GM19463 (cell line): ENCODE measurements at regions not wholly inside any gene's neighbourhood (a gene's known extent, or its start where the extent isn't known, plus 50 kb on each side); places are given as distances from the start of the nearest gene placed in this dataset.
"Not testable (repeated sequence)": the region's sequence is repeated elsewhere in the genome, so short reads cannot be mapped to it uniquely, and the experiment has no call there.

ENCODE experiments used
- ATAC-seq: cut with Tn5 transposase; IDR thresholded peaks from one replicate; pipeline ENCODE4 v1.9.1; 2021; ENCODE audit warnings: mild to moderate bottlenecking, moderate library complexity; ENCODE audit not compliant: unreplicated experiment

DNA sequence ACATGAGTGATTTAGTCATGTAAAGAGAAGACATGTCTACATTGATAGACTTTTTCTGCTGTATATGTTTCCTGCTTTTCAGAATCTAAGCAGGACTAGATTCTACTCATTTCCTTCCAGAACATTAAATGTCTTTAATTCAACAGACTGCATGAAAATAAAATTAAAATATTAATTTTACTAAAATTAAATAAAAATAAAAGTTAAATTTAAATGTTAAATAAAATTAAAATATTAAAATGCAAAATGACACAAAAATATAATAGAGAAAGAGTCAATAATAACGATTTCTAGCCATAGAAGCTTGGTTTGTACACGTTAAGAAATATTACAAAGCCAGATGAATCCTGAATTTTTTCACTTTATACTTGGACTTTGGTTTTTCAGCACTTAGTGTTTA lies 552.8 kb upstream of the NR5A2 start:
- ATAC-seq = no peak

DNA sequence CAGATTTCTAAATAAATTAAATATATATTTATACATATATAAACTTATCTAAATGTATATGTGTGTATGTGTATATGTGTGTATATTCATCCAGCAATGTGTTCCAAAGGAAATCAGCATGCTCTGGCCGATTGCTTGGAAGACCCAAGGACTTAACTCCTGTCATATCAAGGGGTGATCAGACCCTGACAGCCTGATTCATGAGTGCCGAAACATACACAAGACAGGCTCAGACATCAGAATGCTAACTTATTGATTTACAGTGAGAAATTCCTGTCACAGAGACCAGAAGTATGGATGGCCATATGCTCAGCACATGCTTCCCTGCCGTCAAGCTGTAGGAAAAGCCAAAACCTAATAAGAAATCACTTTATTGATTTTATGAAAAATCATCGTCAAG lies 545.1 kb upstream of the NR5A2 start:
- no peak for ATAC-seq

DNA sequence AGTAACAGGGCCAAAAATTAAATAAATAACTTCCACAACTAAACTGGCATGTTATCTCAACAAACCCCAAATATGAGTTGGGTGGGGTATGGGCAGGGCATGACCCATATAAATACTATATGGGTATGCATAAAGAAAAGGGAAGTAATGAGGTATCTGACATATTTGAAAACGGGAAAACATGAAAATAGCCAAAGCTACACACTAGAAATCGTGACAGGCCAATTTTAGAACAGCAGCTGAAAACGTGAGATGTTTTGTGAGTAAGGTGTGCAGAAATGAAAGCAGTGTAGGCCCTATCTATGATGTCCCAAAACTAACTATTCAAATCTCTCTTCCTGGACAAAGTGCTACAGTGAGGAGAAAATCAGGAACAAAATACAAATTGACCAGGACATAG lies 537.9 kb upstream of the NR5A2 start:
- ATAC-seq = no peak

DNA sequence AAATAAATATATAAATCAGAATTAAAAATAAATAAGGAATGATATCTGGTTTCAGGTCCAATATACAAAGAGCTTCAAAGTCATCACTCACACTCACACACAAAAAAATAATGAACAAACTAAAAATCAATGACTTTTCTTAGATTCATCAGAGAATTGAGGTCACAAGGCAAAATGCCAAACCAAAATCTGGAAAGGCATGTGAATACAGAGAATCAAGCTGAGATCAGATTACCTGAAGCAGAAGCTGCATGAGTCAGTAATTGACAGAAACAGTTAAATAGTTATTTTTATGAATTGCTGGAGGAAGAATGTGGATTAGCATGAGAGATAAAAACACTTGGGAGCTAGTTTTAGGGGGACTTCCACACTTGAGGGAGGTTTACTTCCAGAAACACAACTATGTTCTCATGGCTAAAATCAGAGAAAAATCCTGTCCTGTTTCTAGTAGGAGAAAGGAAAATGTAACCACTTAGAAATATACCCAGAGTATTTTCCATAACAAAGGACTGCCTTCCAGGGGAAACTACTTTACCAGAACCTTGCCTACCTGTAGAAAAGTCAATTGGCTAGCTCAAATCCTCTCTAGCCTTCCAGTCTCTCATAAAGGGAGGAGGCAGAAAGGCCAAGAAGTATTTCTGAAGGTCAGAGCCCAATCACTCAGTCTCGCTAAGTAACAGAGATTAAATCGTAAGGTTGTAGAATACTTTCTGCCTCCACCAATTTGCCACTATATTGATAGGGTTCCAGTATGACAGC lies 536.6 kb upstream of the NR5A2 start:
- ATAC-seq = no peak

DNA sequence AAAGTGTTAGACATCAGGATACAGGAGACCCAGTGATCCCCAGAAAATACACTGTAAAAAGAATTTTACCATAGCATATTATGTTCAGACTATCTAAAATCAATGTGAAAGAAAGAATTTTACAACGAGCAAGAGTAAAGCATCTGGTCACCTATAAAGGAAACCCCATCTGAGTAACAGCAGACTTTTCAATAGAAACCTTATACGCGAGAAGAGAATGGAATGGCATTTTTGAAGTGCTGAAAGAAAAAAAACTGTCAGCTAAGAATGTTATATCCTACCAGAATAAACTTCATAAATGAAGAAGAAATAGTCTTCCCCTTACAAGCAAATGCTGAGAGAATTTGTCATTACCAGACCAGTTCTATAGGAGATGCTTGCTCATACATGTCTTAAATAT lies 532.1 kb upstream of the NR5A2 start:
- ATAC-seq = no peak

DNA sequence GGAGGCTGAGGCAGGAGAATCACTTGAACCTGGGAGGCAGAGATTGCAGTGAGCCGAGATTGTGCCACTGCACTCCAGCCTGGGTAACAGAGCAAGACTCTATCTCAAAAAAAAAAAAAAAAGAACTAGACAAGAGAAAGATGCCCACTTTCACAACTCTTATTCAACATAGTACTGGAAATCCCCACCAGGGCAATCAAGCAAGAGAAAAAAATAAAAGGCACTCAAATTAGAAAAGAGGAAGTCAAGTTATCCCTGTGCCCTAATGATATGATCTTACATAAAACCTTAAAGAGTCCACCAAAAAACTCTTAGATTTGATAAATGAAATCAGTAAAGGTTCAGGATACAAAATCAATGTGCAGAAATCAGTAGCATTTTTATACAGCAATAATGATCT lies 528.7 kb upstream of the NR5A2 start:
- peak; percentile 79 for ATAC-seq

DNA sequence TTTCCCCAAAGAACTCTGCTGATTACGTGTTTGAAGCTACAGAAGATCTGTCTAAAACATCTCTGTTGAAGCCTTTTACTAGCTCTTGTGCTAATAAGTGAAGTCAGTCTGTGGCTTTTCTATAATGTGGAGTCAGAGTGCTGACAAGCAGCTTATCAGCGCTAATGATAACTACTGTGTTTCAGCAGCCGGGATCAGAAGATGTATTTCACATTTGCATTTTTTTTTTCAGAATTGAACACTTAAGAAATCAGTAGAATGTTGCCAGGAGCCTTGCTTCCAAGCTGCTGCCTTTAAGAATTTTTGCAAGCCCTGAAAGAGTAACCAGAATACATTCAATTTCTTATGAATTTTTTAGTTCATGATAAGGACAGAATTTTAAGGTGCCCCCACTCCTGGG lies 519.4 kb upstream of the NR5A2 start:
- ATAC-seq = no peak

DNA sequence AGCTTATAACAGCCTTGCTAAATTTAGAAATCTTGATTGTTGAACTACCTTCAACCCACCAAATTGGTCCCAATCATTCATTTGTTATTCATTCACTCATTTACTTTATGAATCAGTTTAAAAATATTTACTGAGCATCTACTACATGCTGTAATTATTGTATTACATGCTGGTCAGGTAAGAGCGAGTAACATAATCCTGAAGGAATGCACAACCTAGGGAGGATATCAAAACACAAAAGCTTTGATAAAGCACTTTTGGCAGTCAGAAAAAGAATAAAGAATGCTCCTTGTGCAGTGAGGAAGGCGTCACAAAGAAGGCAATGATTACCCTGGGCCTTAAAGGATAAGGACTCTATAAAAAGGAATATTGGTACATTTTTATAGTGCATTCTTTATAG lies 518.9 kb upstream of the NR5A2 start:
- ATAC-seq = no peak

DNA sequence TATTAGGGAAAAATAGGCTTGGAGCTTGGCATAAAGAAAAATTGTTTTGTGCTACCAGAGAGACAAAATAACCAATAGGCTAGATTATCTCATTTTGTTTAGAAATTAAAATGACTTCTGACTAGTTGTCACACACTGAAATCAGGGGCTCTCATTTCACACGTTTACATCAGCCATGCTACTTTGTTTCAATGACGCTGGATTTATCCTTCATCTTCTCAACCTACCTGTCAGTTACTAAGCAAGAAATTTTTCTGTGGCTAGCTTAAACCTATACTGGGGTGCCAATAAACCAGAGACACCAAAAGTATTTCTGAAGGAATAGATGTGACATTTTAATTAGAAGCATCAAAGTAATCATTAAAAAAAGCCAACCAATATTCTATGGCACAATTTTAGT lies 518.1 kb upstream of the NR5A2 start:
- ATAC-seq = no peak

DNA sequence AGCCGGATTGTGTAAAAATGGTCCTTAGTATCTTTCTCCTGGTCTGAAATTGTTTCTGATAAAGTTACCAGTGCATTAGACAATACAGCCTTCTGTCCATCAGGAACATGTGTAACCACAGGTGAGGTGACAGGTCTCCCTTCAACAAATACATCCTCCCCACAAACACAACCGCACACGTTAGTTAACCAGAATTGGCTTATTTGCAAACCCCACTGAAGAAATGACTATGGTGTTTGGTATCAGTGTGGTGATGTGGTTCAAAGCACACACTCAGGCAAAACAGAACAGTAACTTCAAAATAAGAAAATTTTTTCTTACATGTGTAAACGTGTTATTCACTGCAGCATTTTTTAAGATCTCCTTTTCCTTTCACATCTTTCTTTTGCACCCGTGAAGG lies 517.2 kb upstream of the NR5A2 start:
- ATAC-seq = peak; percentile 79

DNA sequence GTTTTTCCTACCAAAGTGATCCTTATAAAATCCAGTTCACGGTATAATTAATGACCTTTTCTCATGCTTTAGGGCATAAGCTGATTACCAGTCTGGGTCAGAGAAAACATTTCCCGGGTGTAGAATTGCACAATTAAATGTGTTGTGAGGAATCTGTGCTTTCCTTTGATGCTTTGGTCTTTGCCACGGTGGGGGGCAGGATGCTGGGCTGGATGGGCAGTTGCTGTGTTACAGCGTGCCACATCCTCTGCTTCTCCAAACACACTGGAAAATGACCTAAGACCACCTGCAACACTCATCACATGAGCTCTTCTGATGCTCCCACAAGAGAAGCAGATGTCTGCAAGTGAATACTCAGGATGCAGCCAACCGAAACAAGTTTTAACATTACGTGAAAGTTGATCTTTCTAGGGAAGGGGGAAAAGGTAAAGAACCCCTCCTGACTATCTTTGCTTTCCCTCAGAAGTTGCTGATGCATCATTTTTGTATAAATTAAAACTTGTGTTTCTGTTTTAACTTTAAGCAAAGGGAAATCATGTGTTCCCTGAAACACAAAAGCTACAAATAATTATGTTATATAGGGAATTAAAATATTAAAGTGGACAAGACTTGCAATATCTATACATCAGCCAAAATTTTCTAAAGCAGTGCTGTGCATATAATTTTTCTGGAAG lies 515.3 kb upstream of the NR5A2 start:
- ATAC-seq = no peak

DNA sequence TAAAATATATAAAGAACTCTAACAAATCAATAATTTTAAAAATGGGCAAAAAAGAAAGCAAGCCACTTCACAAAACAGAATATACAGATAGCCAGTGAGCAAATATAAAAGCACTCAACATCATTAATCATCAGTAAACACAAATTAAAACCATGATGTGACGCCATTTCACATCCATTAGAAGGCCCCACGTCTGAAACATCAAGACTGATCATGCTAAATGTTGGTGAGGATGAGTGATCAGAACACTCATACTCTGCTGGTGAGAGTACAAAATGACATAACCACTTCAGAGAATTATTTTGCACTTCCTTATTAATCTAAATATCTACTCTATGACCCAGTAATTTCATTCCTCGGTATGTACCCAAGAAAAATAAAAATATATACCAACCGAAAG lies 512.2 kb upstream of the NR5A2 start:
- ATAC-seq = no peak

DNA sequence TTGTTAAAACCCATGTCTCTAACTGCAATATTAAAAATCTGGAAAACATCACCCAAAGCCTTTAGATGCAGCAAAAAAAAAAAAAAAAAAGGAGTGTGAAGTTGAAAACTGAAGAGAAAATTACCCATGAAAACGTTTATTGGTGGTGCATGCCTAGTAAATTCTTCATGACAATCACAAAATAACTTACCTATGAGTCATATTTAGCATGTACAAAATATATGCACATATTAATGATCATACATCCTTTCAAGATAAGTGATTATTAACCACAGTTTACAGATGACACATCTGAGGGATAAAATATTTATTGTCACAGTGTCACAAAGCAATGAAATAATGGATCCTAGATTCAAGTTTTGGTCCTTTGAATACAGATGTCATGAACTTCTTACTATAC lies 505.2 kb upstream of the NR5A2 start:
- ATAC-seq = no peak

DNA sequence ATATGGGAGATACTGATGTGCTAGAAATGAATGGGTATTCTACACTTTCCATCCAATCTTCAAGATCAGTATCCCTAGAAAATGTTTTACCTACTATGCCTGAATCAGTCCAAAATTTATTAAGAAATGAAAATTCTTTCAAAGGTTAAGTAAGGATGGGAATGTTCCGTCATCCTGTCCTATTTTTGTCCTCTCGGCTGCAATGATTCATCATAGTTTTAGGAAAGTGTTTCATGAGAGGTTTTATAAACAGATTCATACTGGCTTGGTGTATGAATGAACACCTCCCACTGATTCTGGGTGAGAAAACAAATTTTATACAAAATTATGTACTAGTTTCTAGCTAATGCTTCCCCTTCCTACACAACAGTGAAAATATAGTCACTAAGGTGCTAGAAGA lies 504.6 kb upstream of the NR5A2 start:
- no peak for ATAC-seq

DNA sequence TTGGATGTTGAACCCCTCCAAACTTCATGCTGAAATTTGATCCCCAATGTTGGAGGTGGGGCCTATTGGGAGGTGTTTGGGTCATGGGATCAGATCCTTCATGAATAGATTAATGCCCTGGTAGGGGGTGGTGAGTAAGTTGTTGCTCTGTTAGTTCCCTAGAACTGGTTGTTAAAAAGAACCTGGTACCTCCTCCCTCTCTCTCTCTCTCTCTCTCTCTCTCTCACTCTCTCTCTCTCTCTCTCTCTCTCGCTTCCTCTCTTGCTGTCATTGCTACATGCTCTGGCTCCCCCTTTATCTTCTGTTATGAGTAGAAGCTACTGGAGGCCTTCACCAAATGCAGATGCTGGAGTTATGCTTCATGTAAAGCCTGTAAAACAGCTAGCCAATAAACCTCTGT lies 498.2 kb upstream of the NR5A2 start:
- no peak for ATAC-seq

DNA sequence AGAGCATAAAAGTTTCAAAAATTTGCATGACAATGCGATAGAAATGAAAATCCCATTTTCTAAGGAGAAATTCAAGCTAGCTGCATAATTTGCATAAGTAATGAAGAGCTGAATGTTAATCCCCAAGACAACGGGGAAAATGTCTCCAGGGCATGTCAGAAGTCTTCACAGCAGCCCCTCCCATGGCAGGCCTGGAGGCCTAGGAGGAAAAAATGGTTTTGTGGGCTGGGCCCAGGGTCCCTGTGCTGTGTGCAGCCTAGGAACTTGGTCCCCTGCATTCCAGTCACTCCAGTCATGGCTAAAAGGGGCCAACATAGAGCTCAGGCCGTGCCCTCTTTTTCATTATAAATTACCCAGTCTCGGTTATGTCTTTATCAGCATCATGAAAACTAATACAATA lies 494.1 kb upstream of the NR5A2 start:
- ATAC-seq = not testable (repeated sequence)

DNA sequence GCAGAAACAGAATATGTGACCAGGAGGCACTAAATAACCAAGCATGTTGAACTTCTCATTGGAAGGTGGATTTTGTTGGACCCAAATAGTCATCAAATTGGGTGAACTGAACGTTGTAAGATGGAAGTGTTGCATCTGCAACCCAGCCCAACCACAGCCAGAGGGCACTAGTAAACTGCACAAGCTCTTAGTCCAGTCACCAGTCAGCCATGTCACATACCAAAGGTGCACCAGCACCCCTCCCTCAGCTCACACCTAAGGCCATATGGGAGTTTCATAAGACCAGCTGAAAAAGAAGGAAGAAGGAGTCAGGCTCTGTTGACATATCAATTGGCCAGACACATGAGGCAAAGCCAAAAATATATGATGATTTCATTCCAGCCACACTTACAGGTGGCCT lies 481.7 kb upstream of the NR5A2 start:
- peak; percentile 44 for ATAC-seq

DNA sequence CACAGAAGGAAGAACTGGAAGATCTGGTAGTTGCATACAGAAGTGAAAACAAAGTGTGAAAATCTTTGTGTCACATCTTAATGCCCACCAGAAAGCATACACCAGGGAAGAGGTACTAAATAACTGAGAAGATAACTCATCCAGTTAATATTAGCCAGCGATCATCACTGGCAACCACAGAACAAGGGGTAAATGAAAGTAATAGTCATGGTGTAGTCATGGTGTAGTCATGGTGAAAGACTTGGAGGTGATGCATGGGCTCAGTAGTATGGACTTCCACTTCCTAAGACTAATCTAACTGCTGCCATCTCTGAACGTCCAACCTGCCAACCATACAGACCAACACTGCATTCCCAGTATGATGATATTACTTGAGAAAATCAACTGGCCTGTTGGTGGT lies 481.2 kb upstream of the NR5A2 start:
- peak; percentile 77 for ATAC-seq

DNA sequence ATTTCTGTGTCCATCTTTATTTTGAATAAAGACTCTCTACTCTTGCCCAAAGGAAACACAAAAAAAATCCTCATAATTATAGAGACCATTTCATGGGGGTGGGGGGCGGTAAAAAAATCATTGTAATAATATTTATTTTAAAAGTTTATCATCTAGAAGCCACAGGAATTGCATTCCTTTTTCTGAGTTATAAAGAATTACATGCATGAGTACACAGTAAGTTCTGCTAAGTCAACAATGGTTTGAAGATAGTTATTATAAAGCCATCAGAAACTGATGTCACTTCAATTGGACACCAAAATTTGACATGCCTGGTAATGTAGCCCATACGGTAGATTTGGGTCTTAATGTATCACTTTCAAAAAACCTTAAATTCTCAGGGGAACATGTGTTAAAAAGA lies 478.1 kb upstream of the NR5A2 start:
- ATAC-seq = no peak

DNA sequence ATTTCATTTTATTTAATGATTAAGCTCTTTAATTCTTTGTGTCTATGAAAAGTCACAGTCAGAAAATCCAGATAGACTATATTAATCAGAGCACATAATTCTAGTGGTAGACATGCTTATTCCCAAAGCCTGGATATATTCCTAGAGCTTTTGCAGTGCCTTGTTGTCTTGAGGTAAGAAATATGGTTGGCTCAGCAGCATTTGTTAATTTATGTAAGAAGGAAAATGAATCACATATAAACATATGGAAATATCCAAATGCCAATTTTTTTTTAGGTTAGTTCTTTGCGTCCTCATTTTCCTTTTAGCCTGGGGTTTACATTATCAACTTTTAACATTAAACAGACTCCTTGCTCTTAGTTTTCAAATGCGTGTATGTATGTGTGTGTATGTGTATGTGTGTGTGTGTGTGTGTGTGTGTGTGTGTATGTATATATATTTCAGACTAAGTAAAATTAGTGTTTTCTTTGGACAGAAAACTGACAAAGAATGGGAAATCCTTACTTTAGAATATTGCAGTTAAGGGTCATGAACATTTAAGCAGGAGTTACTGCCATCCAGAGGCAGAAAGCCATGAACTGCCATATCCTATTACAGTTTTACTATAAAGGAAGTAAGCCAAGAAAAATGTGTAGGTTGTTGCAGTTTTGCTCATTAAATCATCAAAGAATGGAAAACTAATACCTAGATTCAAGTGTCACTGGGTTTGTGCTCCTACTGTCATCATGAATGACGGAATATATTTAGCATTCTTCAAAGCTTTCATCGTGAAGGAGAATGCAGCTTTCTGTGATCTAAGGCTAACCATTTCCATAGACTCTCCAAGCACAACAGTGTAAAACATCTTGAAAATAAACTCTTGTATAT lies 477.1 kb upstream of the NR5A2 start:
- ATAC-seq = no peak

DNA sequence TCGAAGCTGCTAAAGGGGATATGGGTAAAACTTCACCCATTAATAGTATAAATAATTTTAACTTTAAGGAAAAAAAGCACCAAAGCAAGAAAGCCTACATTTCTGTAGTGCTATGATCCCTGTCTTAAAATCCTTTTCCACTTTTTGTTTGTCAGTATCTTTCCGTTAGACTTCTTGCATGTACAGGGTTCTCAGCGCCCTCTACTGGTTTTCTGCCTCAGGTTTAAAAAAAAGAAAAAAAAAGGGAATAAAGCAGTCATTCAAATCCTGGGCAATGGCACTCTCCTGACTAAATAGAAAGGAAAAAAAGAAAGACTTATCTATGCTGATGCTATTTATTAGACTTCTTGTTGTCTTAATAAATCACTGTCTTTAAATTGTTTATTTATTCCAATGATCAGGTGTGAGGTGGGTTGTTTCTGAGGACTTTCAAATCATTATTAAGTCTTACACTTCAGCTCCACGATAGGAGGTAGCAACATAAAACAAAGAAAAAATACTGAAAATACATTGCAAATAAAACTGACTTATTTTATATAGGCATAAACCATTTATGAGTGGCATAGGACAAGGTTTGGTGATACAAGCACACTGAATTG lies 475.4 kb upstream of the NR5A2 start:
- no peak for ATAC-seq
